H9 (cell line): ENCODE measurements at regions not wholly inside any gene's neighbourhood (a gene's known extent, or its start where the extent isn't known, plus 50 kb on each side); places are given as distances from the start of the nearest gene placed in this dataset.

ENCODE experiments used
- DNase-seq: peaks from one replicate; pipeline ENCODE4 v3.0.0-alpha.2; 2017
- H2AFZ ChIP-seq: one replicate; pipeline ENCODE4 v1.6.1; 2013; ENCODE audit warnings: mild to moderate bottlenecking, low read length, control low read depth, moderate library complexity
- H2AK5ac ChIP-seq: 2 replicates; pipeline ENCODE4 v1.6.1; 2013; ENCODE audit warnings: low read length, control low read depth, mixed read lengths; ENCODE audit not compliant: insufficient read length
- H2BK120ac ChIP-seq: one replicate; pipeline ENCODE4 v1.6.1; 2013; ENCODE audit warnings: low read depth, mild to moderate bottlenecking, low read length, control low read depth, inconsistent platforms; ENCODE audit not compliant: poor library complexity, severe bottlenecking
- H2BK12ac ChIP-seq: 2 replicates; pipeline ENCODE4 v1.6.1; 2013; ENCODE audit warnings: low read length, control low read depth, mixed read lengths, low read depth; ENCODE audit not compliant: insufficient read length
- H2BK15ac ChIP-seq: 2 replicates; pipeline ENCODE4 v1.6.1; 2013; ENCODE audit warnings: low read depth, low read length, control low read depth
- H2BK20ac ChIP-seq: one replicate; pipeline ENCODE4 v1.6.1; 2013; ENCODE audit warnings: low read depth, mild to moderate bottlenecking, low read length, control low read depth, inconsistent platforms; ENCODE audit not compliant: poor library complexity, severe bottlenecking
- H2BK5ac ChIP-seq: 2 replicates; pipeline ENCODE4 v1.6.1; 2013; ENCODE audit warnings: low read length, control low read depth, mixed read lengths; ENCODE audit not compliant: insufficient read length
- H3K14ac ChIP-seq: 2 replicates; pipeline ENCODE4 v1.6.1; 2013; ENCODE audit warnings: low read length, control low read depth; ENCODE audit not compliant: insufficient read depth
- H3K18ac ChIP-seq: 2 replicates; pipeline ENCODE4 v1.6.1; 2013; ENCODE audit warnings: low read depth, mild to moderate bottlenecking, mixed read lengths, low read length, control low read depth; ENCODE audit not compliant: insufficient read length
- H3K23ac ChIP-seq: 2 replicates; pipeline ENCODE4 v1.6.1; 2013; ENCODE audit warnings: low read length, control low read depth, mixed read lengths, low read depth; ENCODE audit not compliant: insufficient read length
- H3K23me2 ChIP-seq: 2 replicates; pipeline ENCODE4 v1.6.1; 2013; ENCODE audit warnings: low read depth, mild to moderate bottlenecking, mixed read lengths, low read length, control low read depth; ENCODE audit not compliant: insufficient read length, poor library complexity, severe bottlenecking
- H3K27ac ChIP-seq: 2 replicates; pipeline ENCODE4 v1.5.1; 2013; ENCODE audit warnings: low read length, control low read depth, mixed read lengths, low read depth; ENCODE audit not compliant: insufficient read length
- H3K27me3 ChIP-seq: 2 replicates; pipeline ENCODE4 v1.6.1; 2013; ENCODE audit warnings: low read length, control low read depth, inconsistent platforms; ENCODE audit not compliant: insufficient read depth
- H3K4ac ChIP-seq: 2 replicates; pipeline ENCODE4 v1.6.1; 2013; ENCODE audit warnings: low read depth, mild to moderate bottlenecking, control low read depth, inconsistent platforms, low read length, moderate library complexity
- H3K4me1 ChIP-seq: 2 replicates; pipeline ENCODE4 v1.6.1; 2013; ENCODE audit warnings: low read length, control low read depth, inconsistent platforms; ENCODE audit not compliant: insufficient read depth
- H3K4me2 ChIP-seq: 2 replicates; pipeline ENCODE4 v1.6.1; 2013; ENCODE audit warnings: low read length, control low read depth, mixed read lengths; ENCODE audit not compliant: insufficient read length, insufficient read depth
- H3K56ac ChIP-seq: 2 replicates; pipeline ENCODE4 v1.6.1; 2013; ENCODE audit warnings: low read depth, mild to moderate bottlenecking, mixed read lengths, low read length, control low read depth; ENCODE audit not compliant: insufficient read length
- H3K79me1 ChIP-seq: 2 replicates; pipeline ENCODE4 v1.6.1; 2013; ENCODE audit warnings: low read depth, mild to moderate bottlenecking, moderate library complexity, low read length, control low read depth, inconsistent platforms; ENCODE audit not compliant: insufficient read depth, poor library complexity, severe bottlenecking
- H3K79me2 ChIP-seq: 2 replicates; pipeline ENCODE4 v1.6.1; 2013; ENCODE audit warnings: low read length, control low read depth, inconsistent platforms; ENCODE audit not compliant: insufficient read depth
- H3K9ac ChIP-seq: 2 replicates; pipeline ENCODE4 v1.6.1; 2013; ENCODE audit warnings: low read length, control low read depth, mixed read lengths; ENCODE audit not compliant: insufficient read length; ENCODE audit errors: extremely low read depth
- H3K9me3 ChIP-seq: one replicate; pipeline ENCODE4 v1.6.1; 2013; ENCODE audit warnings: low read depth, low read length, inconsistent platforms; ENCODE audit not compliant: control insufficient read depth
- H3T11ph ChIP-seq: one replicate; pipeline ENCODE4 v1.6.1; 2013; ENCODE audit warnings: mild to moderate bottlenecking, low read length, control low read depth, inconsistent platforms
- H4K20me1 ChIP-seq: one replicate; pipeline ENCODE4 v1.6.1; 2013; ENCODE audit not compliant: control insufficient read depth, insufficient read length, insufficient read depth
- H4K5ac ChIP-seq: 2 replicates; pipeline ENCODE4 v1.6.1; 2013; ENCODE audit warnings: low read depth, mild to moderate bottlenecking, mixed read lengths, low read length, control low read depth; ENCODE audit not compliant: insufficient read length
- H4K8ac ChIP-seq: replicated peaks from 2 replicates; pipeline ENCODE4 v1.6.1; 2013; ENCODE audit warnings: low read length, control low read depth, mixed read lengths, low read depth; ENCODE audit not compliant: insufficient read length
- H4K91ac ChIP-seq: 2 replicates; pipeline ENCODE4 v1.6.1; 2013; ENCODE audit warnings: low read depth, mild to moderate bottlenecking, moderate library complexity, mixed read lengths, low read length, control low read depth; ENCODE audit not compliant: insufficient read length
- H3K27ac Mint-ChIP-seq, 3 experiments: 2 replicates in 2 of 3; 3 replicates in 1 of 3; pipeline ENCODE4 v1.8.0; 2020 to 2021; ENCODE audit warnings: mixed read lengths in 3 of 3, mild to moderate bottlenecking in 1 of 3, moderate library complexity in 1 of 3
- H3K27me3 Mint-ChIP-seq: 2 replicates; pipeline ENCODE4 v1.8.0; 2021; ENCODE audit warnings: low read depth, mild to moderate bottlenecking, moderate library complexity, mixed read lengths
- H3K36me3 Mint-ChIP-seq, 3 experiments: 2 replicates in 2 of 3; 3 replicates in 1 of 3; pipeline ENCODE4 v1.8.0; 2020 to 2021; ENCODE audit warnings: low read depth in 3 of 3, mixed read lengths in 3 of 3; ENCODE audit not compliant: insufficient read depth in 1 of 3
- H3K4me1 Mint-ChIP-seq, 2 experiments: 2 replicates each; pipeline ENCODE4 v1.8.0; 2020; ENCODE audit warnings: mixed read lengths in 2 of 2
- H3K4me3 Mint-ChIP-seq, 2 experiments: 2 replicates in 1 of 2; 3 replicates in 1 of 2; pipeline ENCODE4 v1.8.0; 2020 to 2021; ENCODE audit warnings: mild to moderate bottlenecking in 2 of 2, mixed read lengths in 2 of 2, moderate library complexity in 1 of 2
- H3K9me3 Mint-ChIP-seq, 2 experiments: 2 replicates in 1 of 2; 3 replicates in 1 of 2; pipeline ENCODE4 v1.8.0; 2020; ENCODE audit warnings: mild to moderate bottlenecking in 2 of 2, mixed read lengths in 2 of 2, moderate library complexity in 1 of 2
- WGBS: extraction: QIAGEN DNeasy Blood & Tissue Kit; methylation state at CpG from one replicate; pipeline ENCODE4 v1.1.7; 2013; ENCODE audit warnings: missing lambda C conversion rate, low lambda C conversion rate, mixed read lengths; ENCODE audit not compliant: insufficient read length; ENCODE audit errors: extremely low coverage; 5-methylcytosine and 5-hydroxymethylcytosine counted together
- TF ChIP-seq, protein P1 (sequence below): fragments of 200-600 bp; sonication (generic); conservative IDR thresholded peaks from 3 replicates; pipeline ENCODE4 v1.8.0; 2021; ENCODE audit warnings: antibody characterized with exemption, mild to moderate bottlenecking

GRCh38 chr2:65564299-65564698 is 131.9 kb upstream of the SPRED2 start:
- Histone ChIP-seq H2BK15ac (no peak overlapping the region), H2AK5ac (no peak overlapping the region), H3K14ac (no peak overlapping the region; the same call in 1 of the 2 replicates), H4K5ac (no peak overlapping the region), H3K56ac (no peak overlapping the region), H4K20me1 (no peaks in the 10 kb centered on the region), H4K8ac (no peak overlapping the region), H3K18ac (no peak overlapping the region), H3K23me2 (no peaks in the 10 kb centered on the region), H3K23ac (no peak overlapping the region), H3K4me1 (peaks cover under 1% of the 10 kb centered on the region; the same call in 1 of the 2 replicates), H4K91ac (no peak overlapping the region), H3K27me3 (no peaks in the 10 kb centered on the region), H3T11ph (no peak overlapping the region), H2BK20ac (no peak overlapping the region), H3K9me3 (no peaks in the 10 kb centered on the region), H2AFZ (no peak overlapping the region), H3K9ac (no peak overlapping the region), H3K4me2 (no peak overlapping the region), H3K79me1 (no peaks in the 10 kb centered on the region), H2BK120ac (no peak overlapping the region), H3K79me2 (no peaks in the 10 kb centered on the region), H3K4ac (no peak overlapping the region), H3K27ac (no peak overlapping the region), H2BK12ac (no peak overlapping the region), H2BK5ac (no peak overlapping the region)
- Mint-ChIP-seq H3K36me3 (no peaks in the 10 kb centered on the region), H3K27ac (no peak overlapping the region), H3K4me1 (peaks cover 18 to 19% of the 10 kb centered on the region in 2 experiments), H3K4me3 (no peak overlapping the region), H3K27me3 (peaks cover 89% of the 10 kb centered on the region), H3K9me3 (no peaks in the 10 kb centered on the region; a peak in 2 of 5 replicates)
- WGBS: no CpG with 5 or more reads among the region's 4 CpGs
- no peak for DNase-seq
- TF ChIP-seq, protein P1, sequence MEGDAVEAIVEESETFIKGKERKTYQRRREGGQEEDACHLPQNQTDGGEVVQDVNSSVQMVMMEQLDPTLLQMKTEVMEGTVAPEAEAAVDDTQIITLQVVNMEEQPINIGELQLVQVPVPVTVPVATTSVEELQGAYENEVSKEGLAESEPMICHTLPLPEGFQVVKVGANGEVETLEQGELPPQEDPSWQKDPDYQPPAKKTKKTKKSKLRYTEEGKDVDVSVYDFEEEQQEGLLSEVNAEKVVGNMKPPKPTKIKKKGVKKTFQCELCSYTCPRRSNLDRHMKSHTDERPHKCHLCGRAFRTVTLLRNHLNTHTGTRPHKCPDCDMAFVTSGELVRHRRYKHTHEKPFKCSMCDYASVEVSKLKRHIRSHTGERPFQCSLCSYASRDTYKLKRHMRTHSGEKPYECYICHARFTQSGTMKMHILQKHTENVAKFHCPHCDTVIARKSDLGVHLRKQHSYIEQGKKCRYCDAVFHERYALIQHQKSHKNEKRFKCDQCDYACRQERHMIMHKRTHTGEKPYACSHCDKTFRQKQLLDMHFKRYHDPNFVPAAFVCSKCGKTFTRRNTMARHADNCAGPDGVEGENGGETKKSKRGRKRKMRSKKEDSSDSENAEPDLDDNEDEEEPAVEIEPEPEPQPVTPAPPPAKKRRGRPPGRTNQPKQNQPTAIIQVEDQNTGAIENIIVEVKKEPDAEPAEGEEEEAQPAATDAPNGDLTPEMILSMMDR: no peak
